K562 (cell line): ENCODE measurements at regions not wholly inside any gene's neighbourhood (a gene's known extent, or its start where the extent isn't known, plus 50 kb on each side); places are given as distances from the start of the nearest gene placed in this dataset.

Source experiments
- BHLHE40 ChIP-seq: IDR thresholded peaks from 2 replicates; pipeline ENCODE4 v1.6.1; 2011; ENCODE audit warnings: low read length, improper control_type of control experiment
- CBX8 ChIP-seq: fragments of 200-600 bp; sonication (generic); IDR thresholded peaks from 2 replicates; pipeline ENCODE4 v1.6.1; 2012; ENCODE audit warnings: borderline replicate concordance, mixed run types, low read depth, mild to moderate bottlenecking, moderate library complexity, mixed read lengths, low read length, control low read depth, inconsistent platforms; ENCODE audit not compliant: poor library complexity, severe bottlenecking; ENCODE audit errors: extremely low read depth
- CC2D1A ChIP-seq: fragments of 450-650 bp; IDR thresholded peaks from 2 replicates; pipeline ENCODE4 v1.6.1; 2017; ENCODE audit warnings: mild to moderate bottlenecking
- CTCFL ChIP-seq: IDR thresholded peaks from 2 replicates; pipeline ENCODE4 v1.6.1; 2011; ENCODE audit warnings: borderline replicate concordance, low read depth, mild to moderate bottlenecking, moderate library complexity, low read length; ENCODE audit not compliant: insufficient read depth, poor library complexity, severe bottlenecking
- ETS1 ChIP-seq: conservative IDR thresholded peaks from 2 replicates; pipeline ENCODE4 v1.6.1; 2011; ENCODE audit warnings: low read depth, mild to moderate bottlenecking, low read length; ENCODE audit not compliant: control insufficient read depth
- JUND ChIP-seq, 2 experiments: IDR thresholded peaks; 2 replicates in 1 of 2; 3 replicates in 1 of 2; pipeline ENCODE4 v1.6.1; 2011; ENCODE audit warnings: borderline replicate concordance in 2 of 2, low read depth in 2 of 2, low read length in 2 of 2, improper control_type of control experiment in 1 of 2, missing biosample characterization in 1 of 2, missing genetic modification characterization in 1 of 2, missing genetic modification reagents in 1 of 2
- NBN ChIP-seq: fragments of 450-650 bp; IDR thresholded peaks from 2 replicates; pipeline ENCODE4 v1.6.1; 2016; ENCODE audit warnings: low read depth, mild to moderate bottlenecking
- ZBED1 ChIP-seq: IDR thresholded peaks from 2 replicates; pipeline ENCODE4 v1.6.1; 2014
- ZNF174 ChIP-seq: fragments of 250-450 bp; sonication (Bioruptor Pico); IDR thresholded peaks from 2 replicates; pipeline ENCODE4 v1.4.0; 2020; ENCODE audit warnings: mild to moderate bottlenecking
- ZSCAN29 ChIP-seq: fragments of 450-650 bp; IDR thresholded peaks from 2 replicates; pipeline ENCODE4 v1.6.1; 2017

- TF ChIP-seq CTCFL (no peak), ETS1 (no peak), CBX8 (no peak), NBN (no peak), BHLHE40 (no peak), ZNF174 (CRISPR knock-in tag) (no peak), CC2D1A (no peak), ZSCAN29 (no peak), ZBED1 (no peak), JUND (IDR thresholded peaks at IDR 0.05; ENCODE audit: borderline replicate concordance, low read depth, low read length) (no peak), JUND (tag; IDR thresholded peaks at IDR 0.05; ENCODE audit: borderline replicate concordance, low read depth, low read length) (no peak)
Measured at GRCh38 chr5:162796507-162796906, 640.9 kb upstream of the CCNG1 start (continued).
